H1 (cell line): ENCODE measurements at regions not wholly inside any gene's neighbourhood (a gene's known extent, or its start where the extent isn't known, plus 50 kb on each side); places are given as distances from the start of the nearest gene placed in this dataset.

Experiments used
- CTCF ChIA-PET: fragments of 300-600 bp; sonication (Branson Sonifier 250); formaldehyde crosslinking; loops from one replicate; lab custom pipeline; 2021; ENCODE audit not compliant: partially characterized antibody; lab: Charles Lee
- POLR2A ChIA-PET: fragments of 300-600 bp; sonication (Branson Sonifier 250); formaldehyde crosslinking; loops from one replicate; lab custom pipeline; 2021; ENCODE audit warnings: inconsistent platforms; ENCODE audit not compliant: partially characterized antibody; lab: Charles Lee
- DNase-seq, 2 experiments: peaks; one replicate each; pipeline versions ENCODE4 v3.0.0 to v3.0.0-alpha.2; 2010 to 2022; ENCODE audit warnings: low spot score in 2 of 2, low read depth in 1 of 2, mixed read lengths in 1 of 2
- FAIRE-seq: peaks from 2 replicates; lab custom pipeline; 2011; peaks lifted over from hg19 to GRCh38; lab: Jason Lieb, UNC
- H2AFZ ChIP-seq: 2 replicates; pipeline ENCODE4 v1.8.1; 2012; ENCODE audit warnings: low read length, inconsistent platforms
- H2AK5ac ChIP-seq: 2 replicates; pipeline ENCODE4 v1.6.1; 2013; ENCODE audit warnings: low read depth, low read length
- H2BK120ac ChIP-seq: replicated peaks from 2 replicates; pipeline ENCODE3; 2013; ENCODE audit warnings: low read depth, low read length, inconsistent platforms
- H2BK12ac ChIP-seq: 2 replicates; pipeline ENCODE4 v1.6.1; 2013; ENCODE audit warnings: low read depth, low read length
- H2BK15ac ChIP-seq: 2 replicates; pipeline ENCODE4 v1.6.1; 2013; ENCODE audit warnings: low read length
- H2BK20ac ChIP-seq: 2 replicates; pipeline ENCODE4 v1.6.1; 2013; ENCODE audit warnings: low read length
- H2BK5ac ChIP-seq: 2 replicates; pipeline ENCODE4 v1.6.1; 2013; ENCODE audit warnings: low read depth, low read length
- H3K14ac ChIP-seq: 2 replicates; pipeline ENCODE4 v1.6.1; 2013; ENCODE audit warnings: inconsistent platforms; ENCODE audit not compliant: insufficient read length
- H3K18ac ChIP-seq: 2 replicates; pipeline ENCODE4 v1.6.1; 2013; ENCODE audit warnings: low read length; ENCODE audit errors: extremely low read depth
- H3K23ac ChIP-seq: 2 replicates; pipeline ENCODE4 v1.6.1; 2013; ENCODE audit warnings: inconsistent platforms; ENCODE audit not compliant: insufficient read length
- H3K23me2 ChIP-seq: 2 replicates; pipeline ENCODE4 v1.6.1; 2013; ENCODE audit warnings: low read depth, low read length
- H3K27ac ChIP-seq: 2 replicates; pipeline ENCODE4 v1.6.1; 2011; ENCODE audit warnings: low read depth, low read length, inconsistent platforms
- H3K27me3 ChIP-seq, 4 experiments: replicated peaks in 1 of 4; 1 replicate in 1 of 4; 2 replicates in 3 of 4; pipeline versions ENCODE4 v1.6.1 to v1.8.1; 2011 to 2013; ENCODE audit warnings: low read length in 3 of 4, mild to moderate bottlenecking in 3 of 4, inconsistent platforms in 2 of 4, mixed read lengths in 2 of 4, moderate library complexity in 1 of 4; ENCODE audit not compliant: control insufficient read depth in 3 of 4, insufficient read depth in 3 of 4; ENCODE audit errors: extremely low read depth in 1 of 4
- H3K36me3 ChIP-seq, 4 experiments: 2 replicates each; pipeline versions ENCODE4 v1.6.1 to v1.8.1; 2011 to 2013; ENCODE audit warnings: mild to moderate bottlenecking in 4 of 4, low read length in 3 of 4, moderate library complexity in 2 of 4, control low read depth in 1 of 4, inconsistent platforms in 1 of 4; ENCODE audit not compliant: insufficient read depth in 4 of 4, control insufficient read depth in 2 of 4
- H3K4ac ChIP-seq: replicated peaks from 2 replicates; pipeline ENCODE3; 2013; ENCODE audit warnings: low read length, low read depth, mixed read lengths, inconsistent platforms; ENCODE audit not compliant: insufficient read length
- H3K4me1 ChIP-seq, 4 experiments: replicated peaks in 1 of 4; 1 replicate in 1 of 4; 2 replicates in 3 of 4; pipeline versions ENCODE4 v1.6.1 to v1.8.1; 2011 to 2013; ENCODE audit warnings: low read length in 3 of 4, inconsistent platforms in 2 of 4, mixed read lengths in 1 of 4; ENCODE audit not compliant: insufficient read depth in 4 of 4, control insufficient read depth in 3 of 4
- H3K4me2 ChIP-seq, 2 experiments: 2 replicates each; pipeline versions ENCODE4 v1.6.1 to v1.8.1; 2011 to 2013; ENCODE audit warnings: low read depth in 2 of 2, low read length in 2 of 2, control low read depth in 1 of 2, inconsistent platforms in 1 of 2, mild to moderate bottlenecking in 1 of 2; ENCODE audit not compliant: insufficient read depth in 1 of 2
- H3K4me3 ChIP-seq, 4 experiments: fragments of 200-600, 300-600 bp in 1 of 4; sonication (generic), shearing (Covaris generic), sonication (Bioruptor Twin) in 1 of 4; 2 replicates each; pipeline versions ENCODE4 v1.5.1 to v1.8.1; 2011 to 2016; ENCODE audit warnings: low read length in 4 of 4, low read depth in 3 of 4, control low read depth in 2 of 4, inconsistent platforms in 2 of 4, mild to moderate bottlenecking in 2 of 4, mixed read lengths in 1 of 4, moderate library complexity in 1 of 4; ENCODE audit not compliant: insufficient read depth in 2 of 4; ENCODE audit errors: extremely low read depth in 1 of 4
- H3K56ac ChIP-seq: replicated peaks from 2 replicates; pipeline ENCODE3; 2013; ENCODE audit warnings: low read depth, mild to moderate bottlenecking, mixed read lengths, low read length, inconsistent platforms; ENCODE audit not compliant: insufficient read length
- H3K79me1 ChIP-seq: 2 replicates; pipeline ENCODE4 v1.6.1; 2013; ENCODE audit warnings: low read depth, low read length, control low read depth
- H3K79me2 ChIP-seq, 2 experiments: 2 replicates each; pipeline versions ENCODE4 v1.6.1 to v1.8.1; 2012 to 2013; ENCODE audit warnings: low read length in 2 of 2, mild to moderate bottlenecking in 2 of 2, inconsistent platforms in 1 of 2; ENCODE audit not compliant: insufficient read depth in 2 of 2, control insufficient read depth in 1 of 2
- H3K9ac ChIP-seq, 4 experiments: replicated peaks in 1 of 4; 1 replicate in 1 of 4; 2 replicates in 3 of 4; pipeline versions ENCODE4 v1.6.1 to v1.8.1; 2011 to 2013; ENCODE audit warnings: low read depth in 3 of 4, low read length in 3 of 4, control low read depth in 2 of 4, mild to moderate bottlenecking in 2 of 4, moderate library complexity in 2 of 4, inconsistent platforms in 1 of 4; ENCODE audit errors: extremely low read depth in 1 of 4
- H3K9me3 ChIP-seq, 2 experiments: 2 replicates each; pipeline versions ENCODE4 v1.6.1 to v1.8.1; 2012 to 2013; ENCODE audit warnings: mild to moderate bottlenecking in 2 of 2, moderate library complexity in 2 of 2, control low read depth in 1 of 2, inconsistent platforms in 1 of 2, low read depth in 1 of 2, low read length in 1 of 2, mixed read lengths in 1 of 2; ENCODE audit not compliant: insufficient read depth in 2 of 2
- H4K20me1 ChIP-seq, 2 experiments: replicated peaks in 1 of 2; 2 replicates each; pipeline versions ENCODE3 to v1.8.1; 2011 to 2013; ENCODE audit warnings: inconsistent platforms in 2 of 2, low read length in 2 of 2, mild to moderate bottlenecking in 1 of 2; ENCODE audit not compliant: insufficient read depth in 2 of 2, control insufficient read depth in 1 of 2
- H4K5ac ChIP-seq: 2 replicates; pipeline ENCODE4 v1.6.1; 2013; ENCODE audit warnings: low read length, low read depth, mixed read lengths, inconsistent platforms; ENCODE audit not compliant: insufficient read length
- H4K8ac ChIP-seq: 2 replicates; pipeline ENCODE4 v1.8.0; 2013; ENCODE audit warnings: mild to moderate bottlenecking, moderate library complexity, low read length, inconsistent platforms; ENCODE audit not compliant: insufficient read depth; ENCODE audit errors: extremely low read depth
- H4K91ac ChIP-seq: replicated peaks from 2 replicates; pipeline ENCODE3; 2013; ENCODE audit warnings: low read length, mixed read lengths, inconsistent platforms; ENCODE audit not compliant: insufficient read length
- CBX8 ChIP-seq: fragments of 300-800, 300-1000 bp; sonication (generic); IDR thresholded peaks from 2 replicates; pipeline ENCODE4 v1.7.1; 2016; ENCODE audit warnings: low read depth, low read length, borderline replicate concordance
- CEBPB ChIP-seq: IDR thresholded peaks from 2 replicates; pipeline ENCODE4 v1.6.1; 2012; ENCODE audit warnings: low read depth, low read length
- CHD1 ChIP-seq: IDR thresholded peaks from 2 replicates; pipeline ENCODE4 v1.6.1; 2012; ENCODE audit warnings: low read depth, low read length, improper control_type of control experiment
- GTF2F1 ChIP-seq: IDR thresholded peaks from 2 replicates; pipeline ENCODE4 v1.6.1; 2012; ENCODE audit warnings: low read depth, low read length, improper control_type of control experiment, borderline replicate concordance
- JUND ChIP-seq: IDR thresholded peaks from 2 replicates; pipeline ENCODE4 v1.6.1; 2011; ENCODE audit warnings: mild to moderate bottlenecking, improper control_type of control experiment, low read length
- NANOG ChIP-seq: IDR thresholded peaks from 2 replicates; pipeline ENCODE4 v1.6.1; 2011; ENCODE audit warnings: low read length, low read depth, mild to moderate bottlenecking, inconsistent platforms; ENCODE audit not compliant: insufficient read depth, poor library complexity, severe bottlenecking
- SIX5 ChIP-seq: IDR thresholded peaks from 2 replicates; pipeline ENCODE4 v1.6.1; 2011; ENCODE audit warnings: mild to moderate bottlenecking, low read depth, low read length
- SP1 ChIP-seq: IDR thresholded peaks from 2 replicates; pipeline ENCODE4 v1.6.1; 2011; ENCODE audit warnings: low read depth, low read length
- SRF ChIP-seq: IDR thresholded peaks from 2 replicates; pipeline ENCODE4 v1.6.1; 2011; ENCODE audit warnings: mild to moderate bottlenecking, low read depth, low read length, moderate library complexity
- TAF1 ChIP-seq: IDR thresholded peaks from 2 replicates; pipeline ENCODE4 v1.6.1; 2011; ENCODE audit warnings: mild to moderate bottlenecking, low read depth, low read length
- WGBS, 2 experiments: shearing (Covaris generic) in 1 of 2; methylation state at CpG; one replicate each; pipeline versions ENCODE4 v1.1.6 to v1.1.7; 2013 to 2015; ENCODE audit warnings: low lambda C conversion rate in 2 of 2, mixed read lengths in 2 of 2, inconsistent platforms in 1 of 2, low coverage in 1 of 2, missing lambda C conversion rate in 1 of 2; ENCODE audit not compliant: insufficient replicate concordance in 2 of 2, insufficient coverage in 1 of 2, insufficient read length in 1 of 2; ENCODE audit errors: extremely low coverage in 1 of 2, missing lambda C conversion rate in 1 of 2; 5-methylcytosine and 5-hydroxymethylcytosine counted together

DNA sequence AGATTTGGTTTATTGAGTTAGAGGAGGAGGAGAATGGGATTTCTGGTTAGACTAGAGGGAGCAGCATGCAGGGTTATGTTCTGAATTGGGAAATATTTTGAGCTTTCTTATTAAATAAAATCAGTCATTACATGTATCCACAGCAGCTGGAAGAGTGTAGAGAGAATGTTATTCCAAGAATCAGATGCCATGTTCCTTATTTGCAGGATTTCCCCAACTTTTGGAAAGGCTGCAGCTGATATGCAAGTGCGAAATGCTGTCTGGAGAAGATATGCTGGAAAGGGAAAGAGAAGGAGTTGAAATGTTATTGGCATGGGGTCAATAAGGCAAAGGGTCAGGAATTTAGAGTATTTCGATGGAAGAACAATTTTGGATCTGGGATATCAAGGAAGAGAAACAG is 255.8 kb downstream of the MTX2 start:
- FAIRE-seq (no peak), DNase-seq (no peak)
- CTCF ChIA-PET, result interaction anchor here (0.8 to 2.6 kb wide), 4 partner anchors 9 to 398 kb away, joined by 3 to 12 read pairs (median 4); no protein-coding TSS in a partner anchor

More for the DNA sequence above, 255.8 kb downstream of the MTX2 start:
- WGBS, 2 experiments, result 79% methylated on average over 2 of the region's 2 CpGs; no CpG with 5 or more reads in 1 of the 2 experiments
- Histone ChIP-seq H4K91ac (no peak overlapping the region), H3K14ac (no peak overlapping the region), H4K8ac (no peak overlapping the region), H3K18ac (no peak overlapping the region), H3K79me1 (no peaks in the 10 kb centered on the region), H3K4me1 (no peaks in the 10 kb centered on the region), H3K4me2 (no peak overlapping the region), H2BK5ac (no peak overlapping the region), H2AFZ (no peak overlapping the region), H3K4ac (no peak overlapping the region), H3K27me3 (peaks cover 4 to 15% (median 11%) of the 10 kb centered on the region in 4 experiments), H2BK15ac (no peak overlapping the region), H2BK120ac (no peak overlapping the region), H4K5ac (no peak overlapping the region), H4K20me1 (no peaks in the 10 kb centered on the region), H3K36me3 (no peaks in the 10 kb centered on the region), H2AK5ac (no peak overlapping the region), H3K79me2 (no peaks in the 10 kb centered on the region), H2BK20ac (no peak overlapping the region), H3K9ac (no peak overlapping the region), H3K23ac (no peak overlapping the region), H3K23me2 (no peaks in the 10 kb centered on the region), H2BK12ac (no peak overlapping the region), H3K4me3 (no peak overlapping the region), H3K56ac (no peak overlapping the region), H3K9me3 (no peaks in the 10 kb centered on the region), H3K27ac (no peak overlapping the region)
- TF ChIP-seq NANOG, result no peak
- no peak for TF ChIP-seq JUND
- TF ChIP-seq TAF1, result no peak
- TF ChIP-seq SP1, result no peak
- no peak for TF ChIP-seq GTF2F1
- TF ChIP-seq SIX5, result no peak
- TF ChIP-seq CBX8, result no peak
- no peak for TF ChIP-seq SRF
- TF ChIP-seq CHD1, result no peak
- TF ChIP-seq CEBPB, result no peak
- POLR2A ChIA-PET, result no interaction called here
